GM06990 (cell line): ENCODE measurements at regions not wholly inside any gene's neighbourhood (a gene's known extent, or its start where the extent isn't known, plus 50 kb on each side); places are given as distances from the start of the nearest gene placed in this dataset.
"Not testable (repeated sequence)": the region's sequence is repeated elsewhere in the genome, so short reads cannot be mapped to it uniquely, and the experiment has no call there.

Experiments used
- DNase-seq: peaks from one replicate; pipeline ENCODE4 v3.0.0-alpha.2; 2011; ENCODE audit not compliant: insufficient read length; ENCODE audit errors: extremely low read depth
- H3K27me3 ChIP-seq: replicated peaks from 2 replicates; pipeline ENCODE4 v1.6.0; 2011; ENCODE audit warnings: low read length; ENCODE audit not compliant: control insufficient read depth, insufficient read depth
- H3K36me3 ChIP-seq: 2 replicates; pipeline ENCODE4 v1.5.1; 2011; ENCODE audit warnings: low read length; ENCODE audit not compliant: control insufficient read depth, insufficient read depth
- H3K4me3 ChIP-seq: replicated peaks from 2 replicates; pipeline ENCODE4 v1.5.1; 2011; ENCODE audit warnings: low read depth, mild to moderate bottlenecking, control low read depth, low read length
- TF ChIP-seq, protein P1 (sequence below): IDR thresholded peaks from 2 replicates; pipeline ENCODE4 v1.5.1; 2011; ENCODE audit warnings: low read length, control low read depth, mild to moderate bottlenecking, inconsistent platforms; ENCODE audit not compliant: insufficient read depth, poor library complexity, severe bottlenecking

DNA sequence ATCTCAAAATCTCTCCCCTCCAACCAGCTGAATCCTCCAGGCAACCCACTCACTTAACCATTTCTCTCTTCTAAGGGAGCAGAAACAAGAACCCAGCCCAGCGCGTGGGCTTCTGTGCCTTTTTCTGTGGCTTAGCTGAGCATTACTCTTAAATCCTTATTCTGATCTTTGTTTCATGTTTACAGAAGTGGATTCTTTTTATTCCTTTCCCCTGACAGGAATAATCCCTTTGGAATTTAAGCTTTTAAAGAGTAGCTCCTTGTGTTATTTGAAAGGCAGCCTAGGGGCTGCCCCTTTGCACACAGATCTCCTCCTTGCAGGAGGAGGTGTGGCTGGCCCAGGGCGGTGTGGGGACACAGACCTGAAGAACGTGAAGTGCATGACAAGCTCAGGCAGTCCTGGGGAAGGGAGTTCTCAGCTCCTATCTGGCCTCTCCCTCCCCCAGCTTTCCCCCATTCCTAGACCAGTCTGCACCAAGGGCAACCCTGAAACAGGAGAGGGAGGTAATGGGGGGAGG, 77.1 kb upstream of the UBE2E1 start:
- TF ChIP-seq, protein P1, sequence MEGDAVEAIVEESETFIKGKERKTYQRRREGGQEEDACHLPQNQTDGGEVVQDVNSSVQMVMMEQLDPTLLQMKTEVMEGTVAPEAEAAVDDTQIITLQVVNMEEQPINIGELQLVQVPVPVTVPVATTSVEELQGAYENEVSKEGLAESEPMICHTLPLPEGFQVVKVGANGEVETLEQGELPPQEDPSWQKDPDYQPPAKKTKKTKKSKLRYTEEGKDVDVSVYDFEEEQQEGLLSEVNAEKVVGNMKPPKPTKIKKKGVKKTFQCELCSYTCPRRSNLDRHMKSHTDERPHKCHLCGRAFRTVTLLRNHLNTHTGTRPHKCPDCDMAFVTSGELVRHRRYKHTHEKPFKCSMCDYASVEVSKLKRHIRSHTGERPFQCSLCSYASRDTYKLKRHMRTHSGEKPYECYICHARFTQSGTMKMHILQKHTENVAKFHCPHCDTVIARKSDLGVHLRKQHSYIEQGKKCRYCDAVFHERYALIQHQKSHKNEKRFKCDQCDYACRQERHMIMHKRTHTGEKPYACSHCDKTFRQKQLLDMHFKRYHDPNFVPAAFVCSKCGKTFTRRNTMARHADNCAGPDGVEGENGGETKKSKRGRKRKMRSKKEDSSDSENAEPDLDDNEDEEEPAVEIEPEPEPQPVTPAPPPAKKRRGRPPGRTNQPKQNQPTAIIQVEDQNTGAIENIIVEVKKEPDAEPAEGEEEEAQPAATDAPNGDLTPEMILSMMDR = no peak
- no peaks in the 10 kb centered on the region for H3K27me3 ChIP-seq
- no peaks in the 10 kb centered on the region for H3K36me3 ChIP-seq
- DNase-seq = no peak
- no peak overlapping the region for H3K4me3 ChIP-seq

DNA sequence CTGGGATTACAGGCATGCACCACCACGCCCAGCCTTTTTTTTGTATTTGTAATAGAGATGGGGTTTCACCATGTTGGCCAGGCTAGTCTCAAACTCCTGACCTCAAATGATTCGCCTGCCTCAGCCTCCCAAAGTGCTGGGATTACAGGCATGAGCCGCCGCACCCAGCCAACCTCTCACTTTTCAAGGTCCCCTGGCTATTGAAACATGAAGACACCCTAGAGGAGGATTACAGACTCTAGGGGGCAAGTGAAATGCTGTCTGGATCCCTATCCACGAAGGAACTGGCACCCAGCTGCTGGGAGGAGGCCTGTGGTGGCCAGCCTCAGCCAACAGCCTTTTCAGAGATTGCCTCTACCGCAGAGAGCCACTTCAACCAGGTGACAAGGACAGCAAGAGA, 76.4 kb upstream of the UBE2E1 start:
- H3K36me3 ChIP-seq, DNase-seq, H3K4me3 ChIP-seq, H3K27me3 ChIP-seq: not testable (repeated sequence)

DNA sequence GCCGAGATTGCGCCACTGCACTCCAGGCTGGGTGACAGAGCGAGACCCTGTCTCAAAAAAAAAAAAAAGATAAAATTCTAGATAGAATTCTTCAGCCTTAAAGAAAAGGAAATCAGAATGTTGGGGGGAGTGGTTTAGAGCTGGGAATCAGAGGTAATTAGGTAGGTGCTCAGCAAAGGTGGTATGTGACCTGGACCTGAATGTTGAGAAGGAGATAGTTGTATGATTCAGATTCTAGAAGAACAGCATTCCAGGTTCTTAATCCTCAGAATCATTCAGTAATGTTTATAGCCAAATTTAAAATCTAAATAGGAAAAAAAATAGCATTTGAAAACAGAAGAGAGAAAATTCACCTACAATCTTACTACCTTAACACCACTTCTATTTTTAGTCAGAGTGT, 71.3 kb upstream of the UBE2E1 start:
- TF ChIP-seq, protein P1 = no peak
- DNase-seq = no peak

DNA sequence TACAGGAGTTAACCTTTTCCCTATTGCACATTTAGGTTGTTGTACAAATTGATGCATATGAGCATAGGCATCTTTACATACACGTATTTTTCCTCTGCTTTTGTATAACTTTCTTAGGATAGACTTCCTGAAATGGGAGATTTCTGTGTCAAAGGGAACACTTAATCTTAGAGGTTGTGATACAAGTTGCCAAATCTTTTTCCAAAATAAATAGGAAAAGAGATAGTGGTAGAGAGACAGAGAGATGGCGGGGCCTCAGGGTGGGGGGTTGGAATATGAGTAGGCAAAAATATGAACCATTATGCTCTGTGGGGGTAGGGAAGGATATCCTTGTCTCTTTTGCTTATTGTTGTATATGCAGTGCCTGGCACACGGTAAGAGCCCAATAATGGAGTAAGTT, 70.7 kb upstream of the UBE2E1 start:
- TF ChIP-seq, protein P1 = no peak
- Histone ChIP-seq H3K27me3 (no peaks in the 10 kb centered on the region), H3K36me3 (no peaks in the 10 kb centered on the region), H3K4me3 (no peak overlapping the region)
- DNase-seq = no peak

More for the DNA sequence above, 71.3 kb upstream of the UBE2E1 start:
- Histone ChIP-seq H3K4me3 (no peak overlapping the region), H3K36me3 (no peaks in the 10 kb centered on the region), H3K27me3 (no peaks in the 10 kb centered on the region)

DNA sequence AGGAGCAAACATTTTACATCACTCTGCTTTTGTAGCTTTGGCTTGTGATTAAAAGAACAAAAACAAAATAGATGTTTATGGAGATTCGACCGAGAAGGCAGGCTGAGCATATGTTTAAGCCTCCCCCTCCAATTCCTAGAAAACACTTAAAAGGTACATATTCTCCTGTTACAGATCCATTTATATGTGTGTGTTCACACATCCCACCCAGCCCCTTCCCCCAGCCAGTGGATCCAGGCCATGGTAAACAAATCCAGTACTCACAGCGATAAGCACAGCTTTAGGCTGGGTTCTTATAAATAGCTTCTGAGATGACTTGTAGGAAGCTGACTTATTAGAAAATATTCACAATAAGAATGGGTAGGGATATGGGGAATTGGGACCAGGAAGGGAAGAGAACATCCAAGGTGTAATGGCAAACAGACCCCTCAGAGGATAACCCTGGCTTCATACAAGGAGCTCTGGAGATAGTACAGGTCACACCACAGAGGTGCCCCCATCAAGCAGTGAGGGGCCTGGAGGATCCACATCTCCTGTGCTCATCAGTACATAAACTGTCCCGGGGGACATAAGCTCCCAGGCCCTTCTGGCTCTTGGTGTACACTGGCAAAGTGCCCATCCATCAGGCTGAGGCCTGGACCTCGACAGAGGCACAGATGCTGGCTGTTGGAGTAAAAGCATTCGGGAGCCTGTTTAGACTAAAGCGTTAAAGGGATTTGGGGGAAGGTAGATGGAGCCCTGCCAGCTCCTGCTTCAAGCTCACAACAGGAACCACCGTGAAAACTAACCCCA, 70.0 kb upstream of the UBE2E1 start:
- no peak for DNase-seq
- no peak overlapping the region for H3K4me3 ChIP-seq
- H3K27me3 ChIP-seq = no peaks in the 10 kb centered on the region
- TF ChIP-seq, protein P1 = no peak
- H3K36me3 ChIP-seq = no peaks in the 10 kb centered on the region

DNA sequence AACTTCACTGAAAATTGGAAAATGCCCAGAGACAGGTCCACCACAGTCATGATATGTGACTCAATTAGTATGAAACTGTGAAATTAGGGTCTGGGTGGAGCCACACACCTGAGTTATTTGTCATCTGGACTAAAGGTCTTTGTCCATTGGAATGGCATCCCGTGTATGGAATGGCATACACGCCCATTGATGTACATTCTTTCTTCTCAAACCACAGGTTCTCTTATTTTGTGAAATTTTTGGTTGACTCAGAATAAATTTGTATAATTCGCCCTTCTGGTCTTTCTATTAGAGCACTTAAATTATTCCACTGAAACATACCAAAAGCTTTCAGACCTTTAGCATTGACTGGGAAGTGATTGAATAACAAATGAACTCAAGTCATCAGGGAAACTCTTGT, 66.8 kb upstream of the UBE2E1 start:
- TF ChIP-seq, protein P1 = no peak
- H3K27me3 ChIP-seq = no peaks in the 10 kb centered on the region
- no peak for DNase-seq
- no peak overlapping the region for H3K4me3 ChIP-seq
- H3K36me3 ChIP-seq = no peaks in the 10 kb centered on the region
